ENCODE measurements at regions not wholly inside any gene's neighbourhood (a gene's known extent, or its start where the extent isn't known, plus 50 kb on each side); places are given as distances from the start of the nearest gene placed in this dataset.
"Not testable (repeated sequence)": the region's sequence is repeated elsewhere in the genome, so short reads cannot be mapped to it uniquely, and the experiment has no call there.

- no peak for DNase-seq
These were observed 123.1 kb upstream of the KRR1 start for GRCh38 chr12:75634244-75635222.

- DNase-seq, result no peak
These were observed 122.4 kb upstream of the KRR1 start for GRCh38 chr12:75633789-75634188.

DNA sequence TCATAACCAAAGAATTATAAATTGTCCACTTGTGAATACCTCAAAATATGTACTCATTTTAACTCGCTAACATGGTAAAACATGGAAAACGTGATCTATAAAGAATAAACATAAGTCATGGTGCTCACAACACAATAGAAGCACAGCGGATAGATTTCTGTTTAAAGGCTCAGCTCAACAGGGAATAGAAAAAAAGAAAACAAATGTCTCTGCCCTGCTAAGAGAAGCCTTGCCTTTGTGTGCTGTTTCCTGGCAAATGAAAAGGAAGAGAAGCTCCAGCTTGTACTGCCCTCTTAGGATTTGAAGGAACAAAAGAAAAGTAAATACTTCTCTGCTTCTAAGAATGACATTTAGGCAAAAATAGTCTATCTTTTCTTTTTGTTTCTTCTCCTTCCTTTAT lies 121.0 kb upstream of the KRR1 start:
- DNase-seq, result peak in 1 of 2 experiments; percentile 12

DNA sequence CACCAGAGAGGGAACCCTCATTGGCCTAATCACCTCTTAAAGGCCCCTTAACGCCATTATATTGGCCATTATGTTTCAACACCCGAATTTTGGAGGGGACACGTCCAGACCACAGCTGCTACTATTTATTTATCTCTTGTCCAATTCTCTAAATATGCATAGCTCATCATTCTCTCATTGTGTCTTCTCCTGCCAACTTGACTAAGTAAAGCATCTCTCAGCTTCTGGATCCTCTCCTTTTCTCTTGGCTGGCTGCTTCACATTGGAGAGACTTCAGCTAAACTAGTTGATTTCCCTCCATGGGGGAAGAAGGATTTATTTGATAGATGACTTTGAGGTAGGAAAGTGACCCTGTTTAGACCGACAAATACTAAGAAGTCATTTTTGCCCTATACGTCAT lies 120.4 kb upstream of the KRR1 start:
- DNase-seq, result no peak

- no peak for DNase-seq
These were observed 118.7 kb upstream of the KRR1 start for GRCh38 chr12:75630091-75630490.

- DNase-seq, result no peak
These were observed 117.5 kb upstream of the KRR1 start for GRCh38 chr12:75628916-75629315.

- DNase-seq, result peak in 1 of 2 experiments; percentile 9
These were observed 117.1 kb upstream of the KRR1 start for GRCh38 chr12:75628511-75628910.

DNA sequence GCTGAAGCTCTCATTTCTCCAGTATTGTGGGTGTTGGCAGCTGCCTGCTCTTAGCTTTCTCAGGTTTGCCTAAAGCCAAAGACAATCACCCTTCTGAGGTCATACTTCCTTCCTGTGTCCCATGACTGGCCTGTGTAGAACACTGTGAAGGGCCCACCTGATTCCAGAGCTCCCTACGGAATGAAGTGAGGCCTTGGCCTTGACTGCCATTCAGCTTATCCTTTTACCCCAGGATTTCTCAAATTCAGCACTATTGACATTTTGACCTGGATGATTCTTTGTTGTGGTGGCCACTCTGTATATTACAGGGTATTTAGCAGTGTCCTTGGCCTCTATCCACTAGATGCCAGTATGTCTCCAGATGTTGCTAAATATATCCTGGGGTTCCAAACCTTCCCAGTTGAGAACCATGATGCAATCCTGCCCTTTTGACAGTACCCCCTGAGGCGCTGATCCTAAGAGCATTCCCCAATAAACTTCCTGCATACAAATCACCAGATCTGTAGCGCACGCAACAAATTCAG lies 112.3 kb upstream of the KRR1 start:
- no peak for DNase-seq

DNA sequence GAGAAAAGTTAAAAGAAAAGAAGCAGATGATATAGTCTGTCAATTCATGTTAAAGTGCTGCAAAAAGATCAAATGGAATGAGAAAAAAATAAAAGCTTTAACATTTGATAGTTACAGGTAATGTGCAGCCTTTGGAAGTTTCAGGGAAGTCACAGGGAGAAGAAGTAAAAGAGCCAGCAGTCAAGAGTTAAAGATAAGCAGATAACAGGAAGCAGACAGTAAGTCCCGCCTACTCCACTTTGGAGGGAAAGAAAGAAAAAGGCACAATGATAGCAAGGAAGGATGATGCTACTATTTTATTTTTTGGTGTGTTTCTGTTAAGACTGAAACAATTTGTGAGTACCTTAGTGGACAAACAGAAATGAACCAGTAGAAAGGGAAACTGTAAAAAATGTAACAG lies 111.1 kb upstream of the KRR1 start:
- DNase-seq, result no peak

DNA sequence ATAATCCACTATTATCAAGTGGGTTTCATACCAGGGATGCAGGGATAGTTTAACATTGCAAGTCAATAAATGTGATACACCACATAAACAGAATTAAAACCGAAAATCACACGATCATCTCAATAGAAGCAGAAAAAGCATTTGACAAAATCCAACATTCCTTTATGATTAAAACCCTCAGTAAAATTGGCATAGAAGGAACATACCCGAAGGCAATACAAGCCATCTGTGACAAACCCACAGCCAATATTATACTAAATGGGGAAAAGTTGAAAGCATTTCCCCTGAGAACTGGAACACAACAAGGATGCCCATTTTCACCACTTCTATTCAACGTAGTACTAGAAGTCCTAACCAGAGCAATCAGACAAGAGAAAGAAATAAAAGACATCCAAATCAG lies 103.0 kb upstream of the KRR1 start:
- not testable (repeated sequence) for DNase-seq

DNA sequence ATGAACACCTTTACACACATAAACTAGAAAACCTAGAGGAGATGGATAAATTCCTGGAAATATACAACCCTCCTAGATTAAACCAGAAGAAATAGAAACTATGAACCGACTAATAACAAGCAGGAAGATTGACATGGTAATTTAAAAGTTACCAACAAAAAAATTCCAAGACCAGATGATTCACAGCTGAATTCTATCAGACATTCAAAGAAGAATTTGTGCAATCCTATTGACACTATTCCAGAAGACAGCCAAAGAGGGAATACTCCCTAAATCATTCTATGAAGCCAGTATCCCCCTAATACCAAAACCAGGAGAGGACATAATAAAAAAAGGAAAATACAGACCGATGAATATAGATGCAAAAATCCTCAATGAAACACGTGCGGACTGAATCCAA lies 102.6 kb upstream of the KRR1 start:
- DNase-seq, result no peak

GRCh38 chr12:75611041-75611440 lies 99.6 kb upstream of the KRR1 start:
- no peak for DNase-seq

DNA sequence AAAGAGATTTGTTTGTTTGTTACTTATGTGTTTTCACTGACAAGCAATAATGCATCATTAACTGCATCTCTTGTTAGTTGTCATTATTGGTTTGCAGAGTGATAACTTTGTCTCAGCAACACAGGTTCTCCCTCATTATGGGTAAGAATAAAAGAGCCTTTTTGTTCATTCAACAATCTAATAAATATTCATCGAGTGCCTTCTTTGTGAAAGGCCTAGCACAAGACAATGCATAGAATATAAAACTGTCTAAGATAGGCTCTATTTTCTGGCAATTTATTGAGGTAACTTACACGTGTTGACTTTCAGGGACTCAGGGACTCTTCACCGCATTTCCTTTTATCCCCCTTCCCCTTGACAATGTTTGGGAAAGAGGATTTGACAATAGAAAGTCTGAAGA lies 95.5 kb upstream of the KRR1 start:
- no peak for DNase-seq

GRCh38 chr12:75606151-75606550 lies 94.7 kb upstream of the KRR1 start:
- no peak for DNase-seq

- no peak for DNase-seq
These were observed 92.1 kb upstream of the KRR1 start for GRCh38 chr12:75603475-75603874.

DNA sequence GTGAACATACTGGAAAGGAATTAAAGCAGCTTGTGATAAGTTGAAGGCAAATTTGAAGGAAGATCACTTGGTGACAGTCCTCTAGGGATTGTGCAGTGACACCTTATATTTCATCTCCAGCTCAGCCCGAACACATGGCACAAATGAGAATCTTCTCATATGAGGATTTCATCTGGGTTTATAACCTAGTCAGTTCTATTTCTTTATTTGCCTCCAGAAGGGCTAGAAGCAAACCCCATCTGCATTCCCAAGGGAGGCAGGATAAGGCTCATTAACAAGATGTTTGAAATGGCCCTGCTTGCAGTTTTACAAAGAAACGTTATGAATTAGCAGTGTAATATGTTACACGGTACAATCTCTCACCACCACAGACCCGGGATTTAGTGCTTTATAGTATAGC lies 90.7 kb upstream of the KRR1 start:
- no peak for DNase-seq

GRCh38 chr12:75600146-75600545 lies 88.7 kb upstream of the KRR1 start:
- DNase-seq, result no peak

GRCh38 chr12:75599061-75599460 lies 87.7 kb upstream of the KRR1 start:
- DNase-seq, result no peak

DNA sequence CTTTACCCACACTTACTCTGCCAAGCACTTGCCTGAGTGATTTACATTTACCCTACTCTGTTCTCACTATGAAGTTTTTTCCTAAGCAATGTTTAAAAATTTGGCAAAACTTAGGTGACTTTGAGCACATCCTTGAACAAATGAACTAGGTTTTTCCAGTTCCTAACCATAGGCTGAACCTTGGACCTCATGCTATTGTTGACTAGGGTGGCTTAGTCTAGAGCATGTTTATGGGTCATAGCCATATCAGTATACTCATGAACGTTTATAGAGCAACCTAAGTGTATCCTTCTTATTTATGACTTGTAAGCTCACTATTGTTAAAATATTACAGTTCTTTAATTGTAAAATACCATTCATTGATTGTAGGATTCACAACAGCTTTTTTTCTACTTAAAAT lies 85.0 kb upstream of the KRR1 start:
- no peak for DNase-seq

DNA sequence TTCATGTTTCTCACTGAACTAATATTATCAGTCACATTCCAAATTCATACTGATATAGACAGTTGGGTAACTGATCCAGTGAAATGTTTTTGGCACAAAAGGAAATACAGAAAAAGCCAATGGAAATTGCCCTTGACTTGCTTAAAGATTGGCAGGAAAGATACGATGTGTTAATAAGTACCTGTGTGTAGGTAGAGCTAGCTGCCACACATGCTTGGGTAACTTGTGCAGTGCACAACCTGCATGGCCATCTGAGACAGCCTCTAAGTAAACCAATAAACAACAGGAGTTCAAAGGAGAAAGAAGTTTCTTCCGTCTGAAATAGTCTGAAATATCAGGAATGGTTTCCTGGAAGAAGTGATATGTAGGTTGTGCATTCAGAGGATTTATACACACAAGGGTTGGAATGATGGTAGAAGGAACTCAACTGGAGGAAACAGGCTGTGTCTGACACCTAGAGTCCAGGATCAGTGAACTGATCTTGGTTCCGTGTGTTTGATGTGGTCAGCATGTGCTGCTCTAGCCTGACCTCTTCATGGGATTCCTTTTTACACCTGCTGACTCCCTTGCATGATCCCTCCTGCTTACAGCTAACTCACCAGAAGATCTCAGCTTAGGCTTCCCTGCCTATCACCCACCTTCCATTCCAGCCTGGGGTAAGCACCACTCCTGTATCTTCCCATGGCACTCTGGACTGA lies 81.4 kb upstream of the KRR1 start:
- DNase-seq, result no peak

- DNase-seq, result no peak
These were observed 80.7 kb upstream of the KRR1 start for GRCh38 chr12:75592086-75592485.

DNA sequence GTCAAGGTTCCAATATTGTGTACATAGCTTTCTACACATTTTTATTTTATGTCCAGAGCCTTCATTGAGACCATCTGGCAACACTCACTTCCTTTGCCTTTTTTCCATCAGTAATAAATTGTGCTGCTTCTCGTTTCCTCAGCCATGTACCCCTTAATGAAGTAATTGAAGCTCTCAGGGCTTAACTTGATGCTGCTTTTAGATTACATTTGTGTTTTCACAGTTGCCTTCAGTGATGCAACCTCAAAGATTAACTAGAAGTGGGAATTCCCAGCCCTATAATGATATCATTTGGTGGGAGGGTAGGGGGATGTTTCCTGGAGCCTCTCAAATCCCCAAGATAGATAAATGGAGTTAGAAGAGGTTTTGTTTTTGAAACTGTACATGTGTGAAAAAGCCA lies 80.2 kb upstream of the KRR1 start:
- no peak for DNase-seq

- no peak for DNase-seq
These were observed 78.4 kb upstream of the KRR1 start for GRCh38 chr12:75589801-75590200.
